HG02885 (cell line): ENCODE measurements at regions not wholly inside any gene's neighbourhood (a gene's known extent, or its start where the extent isn't known, plus 50 kb on each side); places are given as distances from the start of the nearest gene placed in this dataset.
"Not testable (repeated sequence)": the region's sequence is repeated elsewhere in the genome, so short reads cannot be mapped to it uniquely, and the experiment has no call there.

Source experiments
- ATAC-seq: cut with Tn5 transposase; IDR thresholded peaks from one replicate; pipeline ENCODE4 v1.9.1; 2021; ENCODE audit warnings: mild to moderate bottlenecking; ENCODE audit not compliant: unreplicated experiment, poor library complexity

- ATAC-seq = no peak
Observed at GRCh38 chr16:65832679-65833078, 533.8 kb upstream of the CDH5 start.

- no peak for ATAC-seq
Observed at GRCh38 chr16:65831903-65832666, 534.4 kb upstream of the CDH5 start.

- ATAC-seq = no peak
Observed at GRCh38 chr16:65829076-65829475, 537.4 kb upstream of the CDH5 start.

GRCh38 chr16:65828296-65828695, 538.2 kb upstream of the CDH5 start:
- no peak for ATAC-seq

- ATAC-seq = no peak
Observed at GRCh38 chr16:65827231-65827630, 539.3 kb upstream of the CDH5 start.

GRCh38 chr16:65825191-65825856, 541.2 kb upstream of the CDH5 start:
- ATAC-seq = no peak

GRCh38 chr16:65822148-65822547, 544.3 kb upstream of the CDH5 start:
- ATAC-seq = no peak

- no peak for ATAC-seq
Observed at GRCh38 chr16:65819136-65819898, 547.2 kb upstream of the CDH5 start.

- ATAC-seq = no peak
Observed at GRCh38 chr16:65817799-65818198, 548.7 kb upstream of the CDH5 start.

GRCh38 chr16:65817066-65817465, 549.4 kb upstream of the CDH5 start:
- no peak for ATAC-seq

- no peak for ATAC-seq
Observed at GRCh38 chr16:65816556-65816955, 549.9 kb upstream of the CDH5 start.

- no peak for ATAC-seq
Observed at GRCh38 chr16:65815707-65816106, 550.8 kb upstream of the CDH5 start.

GRCh38 chr16:65813879-65814278, 552.6 kb upstream of the CDH5 start:
- not testable (repeated sequence) for ATAC-seq

- no peak for ATAC-seq
Observed at GRCh38 chr16:65809627-65810026, 556.9 kb upstream of the CDH5 start.

- no peak for ATAC-seq
Observed at GRCh38 chr16:65808790-65809189, 557.7 kb upstream of the CDH5 start.

GRCh38 chr16:65807858-65808257, 558.6 kb upstream of the CDH5 start:
- ATAC-seq = no peak

GRCh38 chr16:65805704-65806103, 560.8 kb upstream of the CDH5 start:
- ATAC-seq = not testable (repeated sequence)

GRCh38 chr16:65796481-65796880, 570.0 kb upstream of the CDH5 start:
- ATAC-seq = no peak

- ATAC-seq = no peak
Observed at GRCh38 chr16:65794973-65795372, 571.5 kb upstream of the CDH5 start.

GRCh38 chr16:65793781-65794180, 572.7 kb upstream of the CDH5 start:
- ATAC-seq = no peak

GRCh38 chr16:65790768-65791167, 575.7 kb upstream of the CDH5 start:
- no peak for ATAC-seq
